ENCODE measurements at regions not wholly inside any gene's neighbourhood (a gene's known extent, or its start where the extent isn't known, plus 50 kb on each side); places are given as distances from the start of the nearest gene placed in this dataset.
A peak's percentile ranks its signal among the peaks of the same experiment; 100 is the strongest.

DNA sequence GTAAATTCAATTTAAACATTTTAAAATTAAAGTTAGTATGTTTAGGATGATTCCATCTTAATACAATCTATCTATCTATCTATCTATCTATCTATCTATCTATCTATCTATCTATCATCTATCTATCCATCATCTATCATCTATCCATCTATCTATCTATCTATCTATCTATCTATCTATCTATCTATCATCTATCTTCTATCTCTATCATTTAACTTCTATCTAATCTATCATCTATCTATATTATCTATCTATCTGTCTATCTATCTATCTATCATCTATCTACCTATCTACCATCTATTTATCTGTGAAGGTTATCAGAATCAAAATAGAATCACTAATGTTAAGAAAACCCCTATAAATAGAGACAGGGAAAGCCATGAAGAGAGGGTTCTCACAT is 78.3 kb downstream of the RAMP3 start:
- Mint-ChIP-seq H3K4me3 (ENCODE audit: unreplicated experiment) (no peak overlapping the region), H3K27ac (ENCODE audit: unreplicated experiment) (no peak overlapping the region), H3K36me3 (ENCODE audit: unreplicated experiment) (peaks cover 4% of the 10 kb centered on the region), H3K4me1 (ENCODE audit: low read depth, unreplicated experiment) (peaks cover 4% of the 10 kb centered on the region), H3K9me3 (ENCODE audit: unreplicated experiment) (peaks cover 5% of the 10 kb centered on the region), H3K27me3 (ENCODE audit: unreplicated experiment) (peaks cover 2% of the 10 kb centered on the region)
- TF ChIP-seq, protein P1, sequence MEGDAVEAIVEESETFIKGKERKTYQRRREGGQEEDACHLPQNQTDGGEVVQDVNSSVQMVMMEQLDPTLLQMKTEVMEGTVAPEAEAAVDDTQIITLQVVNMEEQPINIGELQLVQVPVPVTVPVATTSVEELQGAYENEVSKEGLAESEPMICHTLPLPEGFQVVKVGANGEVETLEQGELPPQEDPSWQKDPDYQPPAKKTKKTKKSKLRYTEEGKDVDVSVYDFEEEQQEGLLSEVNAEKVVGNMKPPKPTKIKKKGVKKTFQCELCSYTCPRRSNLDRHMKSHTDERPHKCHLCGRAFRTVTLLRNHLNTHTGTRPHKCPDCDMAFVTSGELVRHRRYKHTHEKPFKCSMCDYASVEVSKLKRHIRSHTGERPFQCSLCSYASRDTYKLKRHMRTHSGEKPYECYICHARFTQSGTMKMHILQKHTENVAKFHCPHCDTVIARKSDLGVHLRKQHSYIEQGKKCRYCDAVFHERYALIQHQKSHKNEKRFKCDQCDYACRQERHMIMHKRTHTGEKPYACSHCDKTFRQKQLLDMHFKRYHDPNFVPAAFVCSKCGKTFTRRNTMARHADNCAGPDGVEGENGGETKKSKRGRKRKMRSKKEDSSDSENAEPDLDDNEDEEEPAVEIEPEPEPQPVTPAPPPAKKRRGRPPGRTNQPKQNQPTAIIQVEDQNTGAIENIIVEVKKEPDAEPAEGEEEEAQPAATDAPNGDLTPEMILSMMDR (IDR thresholded peaks at IDR 0.05; ENCODE audit: partially characterized antibody, unreplicated experiment) = no peak
- DNase-seq = no peak

DNA sequence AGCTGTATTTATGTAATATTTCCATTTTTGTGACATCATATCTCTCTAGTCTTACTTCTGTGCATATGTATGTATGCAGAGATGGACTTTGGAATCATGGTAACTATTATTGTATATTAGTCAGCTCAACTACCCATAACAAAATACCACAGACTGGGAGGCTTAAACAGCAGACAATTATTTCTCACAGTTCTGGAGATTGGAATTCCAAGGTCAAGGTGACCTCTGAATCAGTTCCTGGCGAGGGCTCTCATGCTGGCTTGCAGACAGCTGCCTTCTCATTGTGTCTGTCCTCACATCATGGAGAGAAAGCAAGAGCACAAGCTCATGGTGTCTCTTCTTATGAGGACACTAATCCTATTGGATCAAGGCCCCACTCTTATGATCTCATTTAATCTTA is 79.1 kb downstream of the RAMP3 start:
- peaks cover 4% of the 10 kb centered on the region for H3K36me3 Mint-ChIP-seq (ENCODE audit: unreplicated experiment)
- H3K27ac Mint-ChIP-seq (ENCODE audit: unreplicated experiment) = no peak overlapping the region
- H3K4me3 Mint-ChIP-seq (ENCODE audit: unreplicated experiment) = no peak overlapping the region
- peaks cover 5% of the 10 kb centered on the region for H3K9me3 Mint-ChIP-seq (ENCODE audit: unreplicated experiment)
- no peak for DNase-seq
- TF ChIP-seq, protein P1 (IDR thresholded peaks at IDR 0.05; ENCODE audit: partially characterized antibody, unreplicated experiment) = no peak
- H3K27me3 Mint-ChIP-seq (ENCODE audit: unreplicated experiment) = peaks cover 2% of the 10 kb centered on the region
- H3K4me1 Mint-ChIP-seq (ENCODE audit: low read depth, unreplicated experiment) = peaks cover 6% of the 10 kb centered on the region

DNA sequence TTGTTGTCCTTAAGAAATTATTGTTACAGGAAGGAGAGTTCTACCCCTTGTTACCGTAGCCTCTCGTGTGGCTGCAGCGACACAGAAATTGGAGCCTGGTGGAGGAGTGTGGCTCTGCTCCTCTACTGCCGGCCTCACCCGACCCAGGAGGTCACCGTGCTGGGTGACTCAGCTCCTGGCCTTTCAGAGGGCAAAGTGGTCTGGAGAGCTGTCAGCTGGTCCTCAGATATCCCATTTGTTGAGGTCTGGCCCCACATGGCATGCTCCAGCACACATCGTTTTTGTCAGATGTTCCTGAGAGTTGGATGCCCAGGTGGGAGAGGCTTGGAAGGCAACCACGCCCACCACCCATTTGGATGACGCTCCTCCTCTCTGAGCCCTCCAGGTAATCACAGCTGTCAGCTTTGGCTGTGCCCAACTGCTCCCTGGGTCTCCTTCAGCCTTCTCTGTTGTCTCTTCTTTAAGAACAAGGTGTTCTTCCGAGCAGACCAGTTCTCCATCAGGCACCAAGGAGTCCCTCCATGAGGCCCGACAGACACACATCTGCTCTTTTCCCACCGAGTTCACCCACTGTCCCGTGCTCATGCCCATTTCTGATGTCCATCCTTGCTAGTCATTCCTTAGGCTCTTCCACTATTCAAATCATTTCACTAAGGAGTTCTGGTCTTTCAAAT is 80.3 kb downstream of the RAMP3 start:
- Mint-ChIP-seq H3K27ac (ENCODE audit: unreplicated experiment) (peak overlapping the region; percentile 46), H3K4me1 (ENCODE audit: low read depth, unreplicated experiment) (peaks cover 6% of the 10 kb centered on the region), H3K9me3 (ENCODE audit: unreplicated experiment) (peaks cover 5% of the 10 kb centered on the region), H3K27me3 (ENCODE audit: unreplicated experiment) (peaks cover 2% of the 10 kb centered on the region), H3K36me3 (ENCODE audit: unreplicated experiment) (peaks cover 4% of the 10 kb centered on the region), H3K4me3 (ENCODE audit: unreplicated experiment) (no peak overlapping the region)
- TF ChIP-seq, protein P1 (IDR thresholded peaks at IDR 0.05; ENCODE audit: partially characterized antibody, unreplicated experiment) = no peak
- no peak for DNase-seq

DNA sequence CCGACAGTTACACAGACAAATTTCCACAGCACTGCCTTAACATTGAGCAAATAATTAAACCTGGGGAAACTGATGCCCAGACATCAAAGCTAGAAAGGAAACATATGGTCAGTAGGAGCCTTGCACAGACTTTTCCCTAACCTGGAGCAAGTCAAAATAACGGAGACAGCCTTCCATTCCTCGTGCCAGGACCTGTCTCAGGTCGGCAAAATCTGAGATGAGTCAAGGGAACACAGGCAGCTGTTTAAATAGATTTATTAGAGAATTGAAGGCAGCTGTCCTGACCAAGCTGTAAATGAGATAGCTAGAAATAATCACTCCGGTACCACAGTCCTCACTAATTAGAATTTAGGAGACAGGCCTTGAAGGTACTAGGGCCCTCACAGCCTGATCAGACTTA is 81.2 kb downstream of the RAMP3 start:
- Mint-ChIP-seq H3K4me3 (ENCODE audit: unreplicated experiment) (no peak overlapping the region), H3K27ac (ENCODE audit: unreplicated experiment) (no peak overlapping the region), H3K4me1 (ENCODE audit: low read depth, unreplicated experiment) (peaks cover 10% of the 10 kb centered on the region), H3K36me3 (ENCODE audit: unreplicated experiment) (peaks cover 8% of the 10 kb centered on the region), H3K27me3 (ENCODE audit: unreplicated experiment) (peaks cover 4% of the 10 kb centered on the region), H3K9me3 (ENCODE audit: unreplicated experiment) (peaks cover 5% of the 10 kb centered on the region)
- TF ChIP-seq, protein P1 (IDR thresholded peaks at IDR 0.05; ENCODE audit: partially characterized antibody, unreplicated experiment) = no peak
- no peak for DNase-seq

DNA sequence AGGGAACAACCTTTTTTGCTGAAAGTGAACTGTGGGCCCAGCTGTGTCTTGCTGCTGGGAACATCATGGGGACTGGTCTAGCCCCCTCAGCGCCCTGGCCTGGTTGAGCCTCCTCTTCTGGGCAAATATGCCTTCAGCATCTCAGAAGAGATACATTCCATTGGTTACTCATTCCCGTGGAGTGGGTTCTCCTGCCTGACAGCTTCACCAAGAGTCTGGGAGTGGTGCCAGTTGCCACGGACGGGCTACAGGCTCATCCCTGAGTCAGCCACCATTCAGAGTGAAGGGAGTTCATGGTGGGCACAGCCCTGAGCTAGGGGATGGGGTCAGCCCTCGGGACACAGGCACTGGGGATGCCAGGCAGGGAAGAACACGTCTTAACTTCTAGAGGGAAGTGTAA is 81.9 kb downstream of the RAMP3 start:
- peaks cover 4% of the 10 kb centered on the region for H3K27me3 Mint-ChIP-seq (ENCODE audit: unreplicated experiment)
- no peak overlapping the region for H3K27ac Mint-ChIP-seq (ENCODE audit: unreplicated experiment)
- peaks cover 10% of the 10 kb centered on the region for H3K4me1 Mint-ChIP-seq (ENCODE audit: low read depth, unreplicated experiment)
- no peak for DNase-seq
- H3K4me3 Mint-ChIP-seq (ENCODE audit: unreplicated experiment) = no peak overlapping the region
- peaks cover 5% of the 10 kb centered on the region for H3K9me3 Mint-ChIP-seq (ENCODE audit: unreplicated experiment)
- TF ChIP-seq, protein P1 (IDR thresholded peaks at IDR 0.05; ENCODE audit: partially characterized antibody, unreplicated experiment) = no peak
- H3K36me3 Mint-ChIP-seq (ENCODE audit: unreplicated experiment) = peaks cover 8% of the 10 kb centered on the region

All from glutamatergic neuron (in vitro differentiated cells).